SK-N-SH (cell line): ENCODE measurements at regions not wholly inside any gene's neighbourhood (a gene's known extent, or its start where the extent isn't known, plus 50 kb on each side); places are given as distances from the start of the nearest gene placed in this dataset.

Experiments
- CTCF ChIA-PET: fragments of 300-600, 350-600 bp; formaldehyde crosslinking; extraction: SDS; loops from one replicate; lab custom pipeline; 2021; lab: Yijun Ruan, JAX
- POLR2A ChIA-PET: fragments of 350-600 bp; sonication (Branson Sonifier 250); formaldehyde crosslinking; extraction: SDS; loops from one replicate; lab custom pipeline; 2020; ENCODE audit warnings: antibody characterized with exemption, inconsistent platforms; lab: Yijun Ruan, JAX
- DNase-seq: peaks from one replicate; pipeline ENCODE4 v3.0.0; 2012
- H2AFZ ChIP-seq: fragments of 200-600 bp; sonication (generic); 2 replicates; pipeline ENCODE4 v1.8.1; 2016; ENCODE audit warnings: antibody characterized with exemption, mild to moderate bottlenecking, low read depth
- H3F3A ChIP-seq: fragments of 200-600 bp; sonication (generic); replicated peaks from 2 replicates; pipeline ENCODE3; 2016; ENCODE audit warnings: antibody characterized with exemption, mild to moderate bottlenecking; ENCODE audit not compliant: insufficient read depth
- H3K27ac ChIP-seq, 2 experiments: fragments of 200-500 bp in 1 of 2; fragments of 200-600 bp in 1 of 2; sonication (Bioruptor generic) in 1 of 2; sonication (generic), shearing (Covaris generic) in 1 of 2; 2 replicates each; pipeline versions ENCODE4 v1.5.1 to v1.6.1; 2014 to 2016; ENCODE audit warnings: low read depth in 2 of 2, inconsistent platforms in 1 of 2, low read length in 1 of 2, mild to moderate bottlenecking in 1 of 2, mixed read lengths in 1 of 2
- H3K27me3 ChIP-seq: fragments of 200-600 bp; sonication (generic), shearing (Covaris generic); 2 replicates; pipeline ENCODE4 v1.6.1; 2016; ENCODE audit warnings: mixed run types; ENCODE audit not compliant: insufficient read depth
- H3K36me3 ChIP-seq, 2 experiments: fragments of 200-500 bp in 1 of 2; fragments of 200-600 bp in 1 of 2; sonication (Bioruptor generic) in 1 of 2; sonication (generic) in 1 of 2; replicated peaks in 1 of 2; 2 replicates each; pipeline versions ENCODE3 to v1.5.1; 2014 to 2016; ENCODE audit warnings: low read length in 1 of 2, mild to moderate bottlenecking in 1 of 2; ENCODE audit not compliant: insufficient read depth in 2 of 2, control insufficient read depth in 1 of 2
- H3K4me1 ChIP-seq, 2 experiments: fragments of 200-500 bp in 1 of 2; fragments of 200-600 bp in 1 of 2; sonication (Bioruptor generic) in 1 of 2; sonication (generic), shearing (Covaris generic) in 1 of 2; 2 replicates each; pipeline versions ENCODE4 v1.5.1 to v1.6.1; 2014 to 2016; ENCODE audit warnings: low read depth in 1 of 2, low read length in 1 of 2, mixed run types in 1 of 2; ENCODE audit not compliant: insufficient read depth in 2 of 2, control insufficient read depth in 1 of 2
- H3K4me2 ChIP-seq: fragments of 200-600 bp; sonication (generic), shearing (Covaris generic); 2 replicates; pipeline ENCODE4 v1.6.1; 2017; ENCODE audit warnings: mixed run types
- H3K4me3 ChIP-seq, 2 experiments: fragments of 200-500 bp in 1 of 2; fragments of 200-600 bp in 1 of 2; sonication (Bioruptor generic) in 1 of 2; sonication (generic), shearing (Covaris generic) in 1 of 2; 2 replicates each; pipeline versions ENCODE4 v1.5.1 to v1.8.1; 2014 to 2016; ENCODE audit warnings: low read depth in 2 of 2, inconsistent platforms in 1 of 2, low read length in 1 of 2, mild to moderate bottlenecking in 1 of 2, mixed read lengths in 1 of 2, moderate library complexity in 1 of 2
- H3K79me2 ChIP-seq: fragments of 200-600 bp; sonication (generic); 2 replicates; pipeline ENCODE4 v1.8.1; 2017; ENCODE audit warnings: mild to moderate bottlenecking; ENCODE audit not compliant: insufficient read depth
- H3K9ac ChIP-seq: fragments of 200-600 bp; sonication (generic); 2 replicates; pipeline ENCODE4 v1.6.1; 2017; ENCODE audit warnings: mixed run types
- H3K9me2 ChIP-seq: fragments of 200-600 bp; sonication (generic); 2 replicates; pipeline ENCODE4 v1.6.1; 2017; ENCODE audit warnings: mixed run types
- H3K9me3 ChIP-seq: fragments of 200-600 bp; sonication (generic); 2 replicates; pipeline ENCODE4 v1.6.1; 2017; ENCODE audit warnings: mixed run types, mild to moderate bottlenecking, moderate library complexity
- H4K20me1 ChIP-seq: fragments of 200-600 bp; sonication (generic); 2 replicates; pipeline ENCODE4 v1.6.1; 2017; ENCODE audit warnings: mild to moderate bottlenecking, mixed run types; ENCODE audit not compliant: insufficient read depth
- CHD2 ChIP-seq: fragments of 150-350 bp; IDR thresholded peaks from 2 replicates; pipeline ENCODE4 v1.6.1; 2018; ENCODE audit warnings: low read length; ENCODE audit not compliant: partially characterized antibody
- EP300 ChIP-seq, 2 experiments: IDR thresholded peaks; 2 replicates each; pipeline versions ENCODE4 v1.4.0 to v1.6.1; 2012; ENCODE audit warnings: borderline replicate concordance in 1 of 2, low read depth in 1 of 2, low read length in 1 of 2
- JUND ChIP-seq: IDR thresholded peaks from 2 replicates; pipeline ENCODE4 v1.4.0; 2012
- MEF2A ChIP-seq: IDR thresholded peaks from 2 replicates; pipeline ENCODE4 v1.4.0; 2012; ENCODE audit warnings: low read depth, borderline replicate concordance
- NFIC ChIP-seq: IDR thresholded peaks from 2 replicates; pipeline ENCODE4 v1.4.0; 2012; ENCODE audit warnings: borderline replicate concordance
- NRF1 ChIP-seq: IDR thresholded peaks from 2 replicates; pipeline ENCODE4 v1.6.1; 2012; ENCODE audit warnings: low read depth, mild to moderate bottlenecking, low read length
- PBX3 ChIP-seq: IDR thresholded peaks from 2 replicates; pipeline ENCODE4; 2012
- RAD21 ChIP-seq: IDR thresholded peaks from 2 replicates; pipeline ENCODE4 v1.6.1; 2012; ENCODE audit warnings: mild to moderate bottlenecking, low read length
- RCOR1 ChIP-seq: fragments of 150-350 bp; IDR thresholded peaks from 2 replicates; pipeline ENCODE4 v1.6.1; 2017; ENCODE audit warnings: antibody characterized with exemption, low read length
- REST ChIP-seq: IDR thresholded peaks from 2 replicates; pipeline ENCODE4 v1.6.1; 2012; ENCODE audit warnings: mild to moderate bottlenecking, low read depth, low read length, moderate library complexity
- RXRA ChIP-seq: IDR thresholded peaks from 2 replicates; pipeline ENCODE4 v1.4.0; 2012; ENCODE audit warnings: low read depth, mild to moderate bottlenecking, borderline replicate concordance
- TAF1 ChIP-seq: IDR thresholded peaks from 2 replicates; pipeline ENCODE4 v1.6.1; 2012; ENCODE audit warnings: low read depth, mild to moderate bottlenecking, low read length, moderate library complexity, borderline replicate concordance
- TCF12 ChIP-seq: IDR thresholded peaks from 2 replicates; pipeline ENCODE4 v1.4.0; 2012
- TEAD4 ChIP-seq: IDR thresholded peaks from 2 replicates; pipeline ENCODE4 v1.4.0; 2012; ENCODE audit warnings: mild to moderate bottlenecking, borderline replicate concordance; ENCODE audit not compliant: insufficient read depth
- USF2 ChIP-seq: fragments of 150-350 bp; IDR thresholded peaks from 2 replicates; pipeline ENCODE4 v1.6.1; 2017; ENCODE audit warnings: antibody characterized with exemption, low read length, low read depth, borderline replicate concordance
- YY1 ChIP-seq: IDR thresholded peaks from 2 replicates; pipeline ENCODE4 v1.4.0; 2012; ENCODE audit warnings: low read depth, mild to moderate bottlenecking
- ZBTB33 ChIP-seq: IDR thresholded peaks from 2 replicates; pipeline ENCODE4 v1.4.0; 2012; ENCODE audit warnings: low read depth, borderline replicate concordance
- WGBS: methylation state at CpG from one replicate; pipeline ENCODE4 v1.1.6; 2017; ENCODE audit warnings: low lambda C conversion rate; 5-methylcytosine and 5-hydroxymethylcytosine counted together

- Histone ChIP-seq H2AFZ (no peak overlapping the region), H3K9ac (no peak overlapping the region), H3K4me2 (no peak overlapping the region), H3K9me3 (no peaks in the 10 kb centered on the region), H3K27me3 (no peaks in the 10 kb centered on the region), H4K20me1 (no peaks in the 10 kb centered on the region), H3K27ac (no peak overlapping the region), H3K79me2 (no peaks in the 10 kb centered on the region), H3F3A (no peaks in the 10 kb centered on the region), H3K4me3 (no peak overlapping the region), H3K36me3 (no peaks in the 10 kb centered on the region), H3K4me1 (peaks cover 0 to 25% of the 10 kb centered on the region in 2 experiments; a peak in 2 of 4 replicates), H3K9me2 (no peaks in the 10 kb centered on the region)
- POLR2A ChIA-PET, result interaction anchor here (0.7 kb wide), 1 partner anchor 483 kb away, joined by 3 read pairs; no protein-coding TSS in a partner anchor
- CTCF ChIA-PET, result no interaction called here
- WGBS, result 47% methylated on average over 8 of the region's 8 CpGs
- TF ChIP-seq CHD2, result no peak
- TF ChIP-seq TCF12, result no peak
- TF ChIP-seq USF2, result no peak
- TF ChIP-seq RCOR1, result no peak
- DNase-seq, result no peak
Measured at GRCh38 chr5:6193310-6193709, 185.0 kb downstream of the MED10 start.

- Histone ChIP-seq H3K9ac (no peak overlapping the region), H3K27me3 (no peaks in the 10 kb centered on the region), H4K20me1 (no peaks in the 10 kb centered on the region), H3K9me2 (no peaks in the 10 kb centered on the region), H3F3A (no peaks in the 10 kb centered on the region), H3K9me3 (no peaks in the 10 kb centered on the region), H3K4me3 (no peak overlapping the region), H2AFZ (no peak overlapping the region), H3K36me3 (no peaks in the 10 kb centered on the region), H3K4me1 (peaks cover 0 to 4% of the 10 kb centered on the region in 2 experiments; a peak in 1 of 4 replicates), H3K79me2 (no peaks in the 10 kb centered on the region), H3K4me2 (no peak overlapping the region), H3K27ac (no peak overlapping the region)
- TF ChIP-seq NFIC (no peak), PBX3 (no peak), ZBTB33 (no peak), NRF1 (no peak), JUND (no peak), TEAD4 (no peak), MEF2A (no peak), EP300 (IDR thresholded peaks at IDR 0.05; ENCODE audit: borderline replicate concordance in 1 of 2, low read depth in 1 of 2, low read length in 1 of 2) (no peak), REST (no peak), CHD2 (no peak), RAD21 (no peak), TAF1 (no peak), RXRA (no peak), YY1 (no peak)
- ChIA-PET CTCF (no interaction called here), POLR2A (no interaction called here)
- WGBS, result 48% methylated on average over 7 of the region's 7 CpGs
- no peak for DNase-seq
Measured at GRCh38 chr5:6190838-6191237, 187.5 kb downstream of the MED10 start.
